SH-SY5Y (cell line): ENCODE measurements at regions not wholly inside any gene's neighbourhood (a gene's known extent, or its start where the extent isn't known, plus 50 kb on each side); places are given as distances from the start of the nearest gene placed in this dataset.

ENCODE experiments used
- GATA2 ChIP-seq: IDR thresholded peaks from 2 replicates; pipeline ENCODE4 v1.6.1; 2011; ENCODE audit warnings: mild to moderate bottlenecking, low read depth, low read length
- GATA3 ChIP-seq: IDR thresholded peaks from 2 replicates; pipeline ENCODE4 v1.6.1; 2011; ENCODE audit warnings: low read depth, mild to moderate bottlenecking, low read length, moderate library complexity

DNA sequence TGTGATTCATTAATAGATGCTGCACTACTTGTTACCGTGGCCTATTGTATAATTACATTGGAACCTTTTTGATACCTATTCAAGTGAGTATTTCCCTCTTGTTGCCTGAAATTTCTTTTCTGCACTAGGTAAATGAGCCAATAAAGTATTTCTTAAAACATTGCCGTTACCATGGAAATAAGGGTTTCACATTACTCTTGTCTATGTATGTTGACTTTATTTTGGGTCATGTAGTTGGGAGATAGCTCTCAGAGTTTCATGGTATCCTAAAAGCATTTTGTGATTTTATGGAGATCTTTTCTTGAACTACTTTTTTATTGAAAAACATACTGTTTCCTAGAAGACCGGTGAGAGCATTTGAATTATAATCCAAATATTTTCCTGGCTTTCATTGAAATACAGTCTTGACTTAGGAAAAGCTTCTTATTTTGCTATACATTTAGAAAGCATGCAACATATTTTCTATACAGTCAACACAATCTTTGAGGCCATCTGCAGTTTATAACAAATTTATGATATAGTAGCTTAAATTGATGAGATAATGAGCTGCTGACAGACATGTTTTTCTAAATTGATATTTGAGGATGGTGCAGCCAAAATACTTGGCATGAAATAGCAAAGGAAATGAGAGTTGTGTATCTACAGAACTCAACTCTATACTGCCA, 650.4 kb downstream of the RFPL4B start:
- TF ChIP-seq GATA2 = no peak
- TF ChIP-seq GATA3 = no peak
